Fibroblast of skin of abdomen (primary cell): ENCODE measurements at regions not wholly inside any gene's neighbourhood (a gene's known extent, or its start where the extent isn't known, plus 50 kb on each side); places are given as distances from the start of the nearest gene placed in this dataset.
A peak's percentile ranks its signal among the peaks of the same experiment; 100 is the strongest.

Experiments used
- DNase-seq: peaks from one replicate; pipeline ENCODE4 v3.0.0-alpha.2; 2013

DNA sequence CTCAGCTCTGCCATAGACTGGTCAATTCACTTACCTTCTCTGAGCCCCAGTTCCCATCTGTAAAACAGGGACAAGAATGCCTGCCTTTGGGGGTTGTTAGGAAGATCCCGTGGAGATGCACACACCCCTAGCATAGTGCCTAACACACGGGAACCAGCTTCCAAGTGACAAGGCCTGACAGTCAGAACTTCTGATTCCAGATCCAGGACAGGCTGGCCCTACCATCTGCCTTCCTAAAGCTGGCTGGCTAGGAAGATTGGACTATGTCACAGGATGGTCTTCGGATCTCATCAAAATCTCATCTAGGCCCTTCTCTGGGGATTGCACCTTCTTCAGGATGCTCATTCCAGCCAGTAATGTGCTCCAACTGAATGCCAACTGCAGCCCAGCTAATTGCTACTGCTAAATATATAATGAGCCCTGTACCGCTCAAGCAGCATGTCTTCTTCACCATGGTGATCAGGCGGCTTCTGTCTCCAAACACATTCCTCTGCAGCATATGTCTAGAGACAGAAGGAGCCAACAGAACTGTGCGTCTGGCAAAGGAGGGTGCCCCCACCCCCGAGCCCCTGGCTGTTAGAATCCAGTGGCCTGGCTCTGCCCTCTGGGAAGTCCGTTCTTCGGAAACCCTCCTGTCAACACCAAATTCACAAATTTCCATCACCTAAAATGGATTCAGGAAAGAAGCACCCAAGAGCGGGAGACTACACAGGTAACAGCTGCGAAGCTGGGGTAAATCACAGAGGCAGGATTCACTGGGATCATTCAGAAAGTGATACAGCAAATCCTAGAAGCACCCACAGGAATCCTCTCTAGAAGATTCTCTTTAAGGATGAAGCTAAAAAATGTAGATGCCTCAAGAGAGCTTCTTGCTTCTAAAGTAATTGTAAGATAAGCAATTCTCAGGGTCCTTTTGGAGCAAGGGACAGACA lies 142.1 kb upstream of the EEPD1 start:
- DNase-seq: no peak

DNA sequence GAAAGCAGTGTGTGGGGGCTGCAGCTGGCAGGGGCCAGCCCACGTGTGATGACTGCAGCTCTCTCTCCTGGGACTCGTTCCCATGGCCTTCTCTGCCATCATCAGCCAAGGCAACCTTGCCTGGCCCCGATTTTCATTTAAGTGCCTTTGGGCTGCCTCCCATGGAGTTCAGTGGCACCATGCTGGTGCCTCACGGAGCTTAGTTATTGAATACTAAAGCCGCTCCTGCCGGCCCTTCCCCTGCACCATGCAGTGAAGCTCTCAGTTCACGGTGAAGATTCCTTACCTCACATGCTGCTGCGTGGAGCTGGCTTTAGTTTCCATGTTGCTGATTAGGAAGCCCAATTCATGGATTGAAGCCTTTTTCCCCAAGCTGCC lies 141.5 kb upstream of the EEPD1 start:
- DNase-seq: no peak

DNA sequence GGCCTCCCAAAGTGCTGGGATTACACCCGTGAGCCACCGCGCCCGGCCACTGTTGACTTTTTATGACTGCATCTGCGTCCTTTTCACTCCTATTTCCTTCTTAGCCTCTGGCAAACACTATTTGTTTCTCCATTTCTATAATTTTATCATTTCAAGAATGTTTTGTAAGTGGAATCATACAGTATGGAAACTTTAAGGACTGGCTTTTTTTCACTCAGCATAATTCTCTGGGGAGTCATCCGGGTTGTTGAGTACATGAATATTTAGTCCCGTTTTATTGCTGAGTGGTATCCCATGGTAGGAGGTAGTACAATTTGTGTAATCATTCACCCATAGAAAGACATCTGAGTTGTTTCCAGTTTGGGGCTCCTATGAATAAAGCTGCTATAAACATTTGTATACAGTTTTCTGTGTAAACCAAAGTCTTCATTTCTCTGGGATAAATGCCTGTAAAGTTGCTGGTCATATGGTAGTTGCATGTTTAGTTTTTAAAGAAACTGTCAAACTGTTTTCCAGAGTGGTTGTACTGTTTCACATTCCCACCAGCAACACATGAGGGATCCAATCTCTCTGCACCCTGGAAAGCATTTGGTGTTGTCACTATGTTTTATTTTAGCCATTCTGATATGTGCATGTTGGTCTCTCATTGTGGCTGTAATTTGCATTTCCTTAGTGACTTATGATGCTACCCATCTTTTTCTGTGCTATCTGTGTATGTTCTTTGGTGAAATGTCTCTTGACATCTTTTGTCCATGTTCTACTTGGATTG lies 139.6 kb upstream of the EEPD1 start:
- peak; percentile 46 for DNase-seq

DNA sequence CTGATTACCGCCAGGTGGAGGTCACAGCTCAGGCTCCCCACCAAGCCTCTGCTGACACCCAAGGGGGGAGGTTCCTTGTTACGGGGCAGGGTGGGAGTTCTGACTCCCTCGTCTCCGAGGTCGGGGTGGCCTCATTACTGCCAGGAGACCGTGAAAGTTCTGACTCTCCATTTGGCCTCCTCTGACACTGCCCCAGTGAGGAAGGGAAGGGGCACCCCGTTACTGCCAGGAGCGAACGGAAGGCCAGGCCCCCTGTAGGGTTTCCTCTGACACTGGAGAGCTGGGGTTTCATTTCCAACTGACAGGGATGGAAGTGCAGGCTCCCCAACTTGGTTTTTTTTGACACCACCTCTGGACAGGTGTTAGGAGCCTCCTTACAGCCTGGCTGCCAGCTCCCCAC lies 138.1 kb upstream of the EEPD1 start:
- DNase-seq: no peak

DNA sequence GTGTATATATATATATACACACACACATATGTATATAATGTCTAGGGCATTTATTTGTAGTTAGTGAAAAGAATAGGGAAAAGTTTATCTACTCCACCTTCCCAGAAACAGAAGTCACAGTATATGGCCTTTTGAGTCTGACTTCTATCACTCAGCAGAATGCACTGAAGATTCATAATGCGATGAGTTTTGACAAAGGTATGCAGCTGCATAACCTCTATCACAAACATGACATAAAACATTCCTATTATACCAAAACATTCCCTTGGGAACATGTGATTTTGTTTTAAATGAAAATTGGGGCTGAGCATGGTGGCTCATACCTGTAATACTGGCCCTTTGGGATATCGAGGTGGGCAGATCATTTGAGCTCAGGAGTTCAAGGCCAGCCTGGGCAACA lies 137.3 kb upstream of the EEPD1 start:
- DNase-seq: peak; percentile 81

DNA sequence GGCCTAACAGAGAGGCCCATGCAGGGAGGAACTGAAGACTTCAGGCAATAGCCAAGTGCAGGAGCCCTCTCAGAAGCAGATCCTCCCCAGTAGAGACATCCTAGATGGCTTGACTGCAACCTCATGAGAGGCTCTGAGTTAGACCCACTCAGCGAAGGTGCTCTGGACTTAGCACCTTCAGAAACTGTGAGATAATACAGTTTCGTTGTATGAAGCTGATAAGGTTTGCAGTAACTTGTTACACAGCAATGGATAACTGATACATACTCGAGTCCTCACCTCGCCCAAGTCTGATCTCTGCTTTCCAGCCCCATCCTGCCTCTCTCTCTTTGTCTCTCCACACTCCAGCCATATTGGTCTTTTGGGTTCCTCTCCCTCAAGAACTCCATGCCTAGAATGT lies 136.4 kb upstream of the EEPD1 start:
- no peak for DNase-seq

DNA sequence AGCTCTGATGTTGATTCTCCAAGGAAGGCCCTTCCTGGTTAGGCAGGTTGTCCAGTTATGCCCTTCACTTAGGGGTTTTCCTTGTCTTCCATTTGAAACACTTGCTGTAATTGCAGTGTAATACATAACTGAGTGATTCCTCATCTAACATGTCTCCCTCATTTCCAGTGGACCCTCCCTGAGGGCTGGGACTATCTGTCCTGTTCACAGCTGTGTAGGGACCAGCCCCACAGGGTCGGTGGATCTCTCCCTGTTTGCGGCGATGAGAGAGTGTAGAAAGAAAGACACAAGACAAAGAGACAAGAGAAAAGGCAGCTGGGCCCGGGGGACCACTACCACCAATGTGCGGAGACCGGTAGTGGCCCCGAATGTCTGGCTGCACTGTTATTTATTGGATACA lies 135.9 kb upstream of the EEPD1 start:
- no peak for DNase-seq

DNA sequence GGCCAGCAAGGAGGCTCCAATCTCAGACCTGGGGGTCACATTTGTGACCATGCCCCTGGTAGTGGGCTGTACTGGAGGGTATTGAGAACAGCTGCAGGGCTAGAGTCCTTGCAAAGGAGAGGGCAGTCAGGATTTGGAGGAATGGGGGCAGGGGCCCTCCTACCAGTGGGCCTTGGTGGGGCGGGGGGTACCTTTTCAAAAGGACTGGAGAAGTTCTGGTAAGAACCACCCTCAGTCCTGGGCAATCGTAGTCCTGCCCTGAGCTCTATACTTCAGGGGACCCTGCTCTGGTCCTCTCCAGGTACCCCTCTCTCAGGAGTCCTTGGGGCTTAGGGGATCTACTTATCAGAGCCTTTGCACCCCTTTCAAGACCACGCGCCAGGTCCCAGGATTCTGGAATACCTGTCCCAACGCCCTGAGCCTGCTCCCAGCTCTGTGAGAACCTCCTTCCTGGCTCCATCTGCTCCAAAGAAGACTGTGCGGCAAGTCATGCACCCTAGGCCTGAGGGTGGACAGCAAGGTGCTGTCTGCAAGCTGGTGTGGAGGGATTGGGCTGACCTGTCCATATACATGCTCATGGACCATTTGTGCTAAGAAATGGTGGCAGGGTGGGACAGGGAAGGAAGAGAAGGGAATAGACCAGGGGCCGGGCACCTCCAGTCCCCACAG lies 134.1 kb upstream of the EEPD1 start:
- DNase-seq: no peak

DNA sequence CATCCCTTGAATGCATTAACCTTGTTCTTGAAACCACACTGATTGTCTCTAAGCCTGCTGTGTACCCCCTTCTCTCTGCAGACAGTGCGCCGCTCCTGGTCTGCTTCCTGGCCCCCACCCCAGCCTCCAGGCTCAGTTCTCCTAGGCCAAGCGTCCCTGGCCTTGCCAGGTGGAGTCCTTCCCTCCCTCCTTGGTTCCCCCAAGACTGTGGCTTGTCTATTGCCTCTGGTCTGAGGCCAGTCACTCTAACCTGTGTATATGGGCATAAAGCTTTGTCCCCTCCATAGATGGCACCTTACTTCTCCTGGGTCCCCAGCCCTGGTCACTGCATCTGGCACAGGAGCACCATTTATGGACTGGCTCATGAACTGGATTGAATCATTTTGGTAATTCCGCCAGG lies 133.5 kb upstream of the EEPD1 start:
- DNase-seq: no peak

DNA sequence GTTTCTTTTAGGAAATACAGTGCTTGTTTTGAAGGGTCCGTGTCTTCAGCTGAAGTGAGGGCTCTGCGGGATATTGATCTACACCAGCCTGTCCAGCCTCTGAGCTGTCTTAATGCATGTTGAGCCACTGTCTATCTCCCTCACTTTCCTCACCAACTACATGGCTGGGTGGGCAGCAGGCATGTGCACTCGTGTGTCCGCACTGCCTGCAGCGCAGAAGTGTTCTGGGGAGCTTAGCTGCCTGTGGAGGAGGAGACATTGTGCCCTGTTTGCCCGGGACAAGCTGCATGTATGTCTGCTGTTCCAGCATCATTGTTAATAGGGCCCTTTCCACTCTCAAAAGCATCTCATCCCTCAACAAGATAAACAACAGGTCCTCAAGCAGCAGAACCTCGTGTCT lies 133.1 kb upstream of the EEPD1 start:
- no peak for DNase-seq

DNA sequence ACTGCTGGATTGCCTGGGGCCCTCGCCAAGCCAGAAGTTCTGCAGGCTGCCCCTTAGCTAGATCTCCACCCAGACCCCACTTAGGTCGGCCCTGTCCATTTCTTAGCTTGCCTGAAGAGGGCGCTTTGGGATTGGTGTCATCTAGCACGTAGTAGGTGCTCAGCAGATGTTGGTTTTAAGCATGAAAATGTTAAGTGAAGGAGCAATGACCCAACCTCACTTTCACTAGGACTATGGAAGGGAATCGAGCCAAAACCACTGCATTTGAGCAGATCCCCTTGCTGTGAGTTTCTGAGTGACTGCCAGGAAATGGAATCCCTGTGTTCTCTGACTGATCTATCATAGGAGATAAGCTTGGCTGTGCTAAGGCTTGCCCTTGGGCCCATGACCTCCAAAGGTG lies 131.7 kb upstream of the EEPD1 start:
- DNase-seq: peak; percentile 42

DNA sequence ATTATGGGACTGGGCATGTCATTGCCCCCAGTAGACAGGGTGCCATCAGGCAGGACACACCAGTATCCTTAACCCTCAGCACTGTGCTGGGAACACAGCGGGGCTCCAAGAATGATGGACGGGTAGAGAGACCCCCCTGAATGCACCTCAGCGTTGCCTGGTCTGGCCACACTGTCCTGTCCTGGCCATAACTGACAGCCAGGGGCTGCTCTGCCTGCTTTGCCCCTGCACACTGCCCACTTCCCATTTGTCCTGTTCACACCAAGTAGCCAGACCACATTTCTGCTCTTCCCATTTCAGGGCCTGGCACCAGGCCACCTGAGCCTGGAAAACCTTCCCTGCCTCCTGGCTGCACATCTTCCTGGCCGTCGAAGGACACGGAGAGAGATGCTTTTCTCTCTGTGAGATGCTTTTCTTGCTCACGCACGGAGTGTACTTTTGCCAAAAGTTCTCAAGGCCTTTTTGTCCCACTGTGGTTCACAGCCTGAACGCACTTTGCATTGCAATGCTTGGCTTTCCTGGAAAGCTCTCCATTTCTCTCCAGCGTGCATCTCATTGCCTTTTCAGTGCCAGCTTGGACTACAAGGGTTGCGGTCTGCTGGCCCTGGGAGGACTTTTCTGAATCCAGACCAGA lies 131.0 kb upstream of the EEPD1 start:
- DNase-seq: no peak

DNA sequence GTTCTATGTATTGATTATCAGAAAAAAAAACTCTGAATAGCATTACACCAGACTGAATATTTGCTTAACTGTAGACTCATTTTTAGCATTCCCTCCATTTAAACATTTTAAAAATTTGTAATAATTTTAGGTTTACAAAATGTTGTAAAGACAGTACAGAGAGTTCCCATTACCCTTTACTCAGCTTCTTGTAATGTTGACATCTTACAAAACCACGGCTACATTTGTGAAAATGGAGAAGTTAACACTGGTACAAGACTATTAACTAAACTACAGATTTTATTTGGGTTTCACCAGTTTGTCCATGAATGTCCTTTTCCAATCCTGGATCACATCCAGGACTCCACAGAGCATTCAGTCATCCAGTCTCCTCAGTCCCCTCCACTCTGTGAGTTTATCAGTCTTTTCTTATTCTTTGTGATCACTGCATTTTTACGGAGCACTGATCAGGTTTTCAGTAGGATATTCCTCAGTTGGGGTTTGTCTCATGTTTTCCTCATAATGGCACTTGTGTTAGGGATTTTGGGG lies 130.0 kb upstream of the EEPD1 start:
- no peak for DNase-seq

DNA sequence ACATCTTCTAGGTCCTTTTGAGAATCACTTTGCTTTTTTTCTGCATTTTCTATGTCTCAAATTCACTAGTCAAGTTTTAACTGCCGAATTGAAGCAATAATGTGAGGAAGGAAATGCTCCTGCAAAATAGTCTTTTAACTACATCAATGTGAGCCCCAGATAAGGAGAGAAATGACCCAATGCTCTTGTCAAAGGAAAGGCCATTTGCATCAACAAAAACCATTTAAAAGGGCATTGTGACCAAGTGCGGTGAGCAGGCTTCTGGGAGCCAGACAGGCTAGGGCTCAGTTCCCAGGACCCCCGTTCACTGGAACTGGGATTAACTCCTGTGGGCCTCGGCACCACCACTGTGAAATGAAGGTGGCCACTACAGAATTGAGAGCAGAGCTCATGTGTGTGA lies 127.9 kb upstream of the EEPD1 start:
- DNase-seq: no peak

DNA sequence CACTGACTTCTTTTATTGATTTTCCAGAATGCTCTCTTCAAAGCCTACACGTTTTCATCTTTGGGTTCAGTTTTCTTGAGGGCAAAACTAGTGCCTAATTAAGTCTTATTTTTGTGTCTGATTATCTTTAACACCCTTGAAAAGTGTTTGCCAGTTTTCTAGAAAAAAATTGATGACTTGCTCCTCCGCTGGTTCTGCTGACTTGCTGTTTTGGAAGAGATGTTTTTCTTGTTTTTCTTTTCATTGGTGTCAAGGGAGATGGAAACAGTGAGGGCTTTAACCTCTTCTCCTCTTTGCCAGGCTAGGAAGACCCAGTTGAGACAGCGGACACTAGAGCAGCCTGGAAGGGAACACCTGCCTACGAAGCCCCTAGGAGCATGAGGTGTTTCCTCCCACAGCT lies 123.7 kb upstream of the EEPD1 start:
- no peak for DNase-seq

DNA sequence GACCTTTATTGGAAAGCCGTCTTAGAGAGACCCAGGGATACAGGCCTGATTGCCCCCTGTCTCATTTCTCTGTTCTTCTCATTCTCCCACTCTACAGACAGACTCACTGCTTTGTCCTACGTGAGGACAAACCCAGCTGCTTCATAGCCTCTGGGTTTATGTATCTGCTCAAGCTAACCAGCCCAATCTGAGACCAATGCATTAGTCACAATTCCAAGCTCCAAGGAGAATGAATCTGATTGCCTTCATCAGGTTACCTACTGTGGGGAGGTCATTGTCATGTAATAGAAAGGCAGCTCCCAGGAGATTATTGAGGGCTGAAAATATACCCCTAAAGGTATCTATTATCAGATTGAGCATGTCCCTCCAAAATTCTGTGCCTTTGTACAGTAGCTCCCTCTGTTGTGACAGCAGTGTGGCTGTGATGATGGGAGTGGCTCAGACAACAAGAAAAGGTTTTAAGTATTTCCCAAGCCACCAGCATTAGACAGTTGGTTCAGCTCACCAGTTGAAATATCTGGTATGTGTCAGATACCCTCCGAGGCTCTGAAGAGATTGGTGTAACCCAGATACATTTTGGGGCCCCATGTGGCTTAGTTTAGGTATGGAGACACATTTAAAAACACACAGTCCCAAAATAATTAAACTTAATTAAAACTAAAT lies 123.1 kb upstream of the EEPD1 start:
- DNase-seq: no peak

DNA sequence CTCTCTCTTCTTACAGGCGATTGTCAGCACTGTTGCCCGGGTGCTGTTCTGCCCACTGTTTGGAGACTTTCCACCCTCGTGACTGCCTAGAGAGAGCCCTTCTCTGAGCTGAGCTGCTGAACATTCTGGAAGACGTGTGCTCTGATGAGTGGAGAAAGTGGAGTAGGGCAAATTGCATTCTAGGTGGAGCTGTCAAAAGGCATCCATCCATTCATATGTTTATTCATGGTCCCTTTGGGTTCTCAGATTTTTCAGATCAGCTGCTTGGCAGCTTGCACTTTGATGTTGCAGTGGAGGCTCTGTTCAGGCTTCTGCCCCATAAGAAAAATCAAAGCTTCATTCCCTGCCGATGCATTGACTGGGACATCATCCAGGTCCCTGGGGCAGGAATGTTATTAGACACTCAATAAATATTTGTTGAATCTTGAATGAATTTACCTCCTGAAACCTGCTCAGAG lies 120.7 kb upstream of the EEPD1 start:
- peak; percentile 63 for DNase-seq

DNA sequence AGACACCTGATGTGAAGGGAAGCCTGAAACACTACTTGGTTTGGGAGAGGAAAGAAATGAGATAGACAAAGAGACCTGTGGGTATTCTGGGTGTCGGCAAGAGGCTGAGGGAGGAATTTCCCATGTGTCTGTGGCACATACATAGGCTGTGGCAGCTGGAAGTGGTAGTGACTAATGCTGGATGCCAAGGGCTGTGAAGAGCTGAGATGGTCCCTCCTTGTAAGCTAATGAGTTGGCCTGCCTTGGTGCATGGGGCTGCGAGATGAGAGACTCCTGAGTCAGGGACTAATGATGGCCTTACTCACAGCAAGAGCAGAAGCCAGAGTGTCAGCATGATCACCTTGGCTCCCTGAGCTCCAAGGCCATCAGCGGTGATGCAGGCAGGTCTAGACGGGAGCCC lies 119.0 kb upstream of the EEPD1 start:
- peak; percentile 51 for DNase-seq

DNA sequence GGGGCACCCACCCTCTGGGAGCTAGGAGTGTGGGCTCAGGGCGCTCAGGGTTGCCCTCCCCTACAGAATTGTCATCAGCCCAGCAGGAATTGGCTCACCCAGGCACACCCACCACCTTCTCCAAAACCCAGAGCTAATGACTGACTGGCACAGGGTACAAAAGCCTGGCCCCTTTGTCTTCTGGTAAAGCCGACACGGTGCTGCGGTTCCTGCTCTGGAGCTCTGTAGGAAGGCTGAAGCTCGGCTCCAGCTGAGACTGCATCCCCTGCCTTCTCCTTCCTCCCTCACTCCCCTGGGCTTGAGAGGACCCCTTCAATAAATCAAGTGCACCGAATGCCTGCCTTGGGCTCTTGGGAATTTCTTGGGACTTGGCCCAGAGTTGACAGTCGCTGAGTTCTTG lies 117.9 kb upstream of the EEPD1 start:
- no peak for DNase-seq

DNA sequence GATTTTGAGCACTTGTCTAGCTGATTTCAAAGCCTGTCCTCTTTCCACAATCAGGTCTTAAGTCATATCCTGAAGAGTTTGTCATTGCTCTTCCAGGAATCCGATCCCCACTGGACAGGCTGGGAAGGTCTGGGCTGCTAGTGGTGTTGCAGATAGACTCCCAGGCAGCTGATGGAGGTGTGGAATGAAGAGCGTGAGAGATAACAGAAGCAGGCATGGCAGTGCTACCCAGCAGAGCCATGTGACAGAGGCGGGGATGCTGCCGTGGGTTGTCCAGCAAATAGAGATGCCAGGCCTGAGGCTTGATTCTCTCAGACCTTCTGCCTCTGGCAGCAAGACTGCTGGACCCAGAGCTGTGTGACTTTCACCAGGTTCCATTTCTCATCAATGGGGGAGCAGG lies 116.5 kb upstream of the EEPD1 start:
- DNase-seq: no peak

DNA sequence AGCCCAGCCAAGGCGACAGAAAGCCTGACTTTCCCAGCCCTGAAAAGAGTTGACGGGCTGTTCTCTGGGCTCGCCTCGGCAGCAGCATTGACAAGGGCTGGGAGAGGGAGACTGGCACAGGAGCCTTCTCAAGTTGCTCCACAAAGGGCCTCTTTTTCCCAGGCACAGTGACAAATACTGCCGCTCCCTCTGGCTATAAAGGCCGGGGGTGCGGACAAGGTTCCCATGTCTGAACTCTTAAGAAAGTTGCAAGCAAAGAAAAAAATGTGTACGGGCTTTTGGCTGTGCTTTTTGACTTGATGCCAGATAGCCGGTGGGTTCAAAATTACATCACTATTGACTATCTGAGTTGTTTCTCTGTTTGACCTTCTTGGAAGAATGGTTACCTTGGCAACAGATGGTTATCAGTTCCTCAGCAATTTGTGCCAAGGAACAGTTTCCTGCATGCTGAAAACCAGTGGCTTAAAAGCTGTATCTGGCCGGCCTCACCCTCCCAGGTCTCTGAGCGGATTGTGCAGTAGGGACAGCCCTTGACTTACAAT lies 115.9 kb upstream of the EEPD1 start:
- peak; percentile 70 for DNase-seq
